ENCODE measurements at regions not wholly inside any gene's neighbourhood (a gene's known extent, or its start where the extent isn't known, plus 50 kb on each side); places are given as distances from the start of the nearest gene placed in this dataset.

GRCh38 chr21:15257646-15258045 is 192.8 kb upstream of the NRIP1 start:
- no TSS peak for BruUV-seq (replicated peaks)
- TF ChIP-seq EZH2 (IDR thresholded peaks at IDR 0.05; ENCODE audit: low read length, unreplicated experiment) (no peak), EZH2phosphoT487 (IDR thresholded peaks at IDR 0.05; ENCODE audit: borderline replicate concordance, low read length) (no peak)
- TF ChIP-seq, protein P1, sequence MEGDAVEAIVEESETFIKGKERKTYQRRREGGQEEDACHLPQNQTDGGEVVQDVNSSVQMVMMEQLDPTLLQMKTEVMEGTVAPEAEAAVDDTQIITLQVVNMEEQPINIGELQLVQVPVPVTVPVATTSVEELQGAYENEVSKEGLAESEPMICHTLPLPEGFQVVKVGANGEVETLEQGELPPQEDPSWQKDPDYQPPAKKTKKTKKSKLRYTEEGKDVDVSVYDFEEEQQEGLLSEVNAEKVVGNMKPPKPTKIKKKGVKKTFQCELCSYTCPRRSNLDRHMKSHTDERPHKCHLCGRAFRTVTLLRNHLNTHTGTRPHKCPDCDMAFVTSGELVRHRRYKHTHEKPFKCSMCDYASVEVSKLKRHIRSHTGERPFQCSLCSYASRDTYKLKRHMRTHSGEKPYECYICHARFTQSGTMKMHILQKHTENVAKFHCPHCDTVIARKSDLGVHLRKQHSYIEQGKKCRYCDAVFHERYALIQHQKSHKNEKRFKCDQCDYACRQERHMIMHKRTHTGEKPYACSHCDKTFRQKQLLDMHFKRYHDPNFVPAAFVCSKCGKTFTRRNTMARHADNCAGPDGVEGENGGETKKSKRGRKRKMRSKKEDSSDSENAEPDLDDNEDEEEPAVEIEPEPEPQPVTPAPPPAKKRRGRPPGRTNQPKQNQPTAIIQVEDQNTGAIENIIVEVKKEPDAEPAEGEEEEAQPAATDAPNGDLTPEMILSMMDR (conservative IDR thresholded peaks at IDR 0.05; ENCODE audit: low read depth, low read length) = no peak
- Histone ChIP-seq H2AFZ (ENCODE audit: low read length) (no peak overlapping the region), H3K9me3 (ENCODE audit: low read length) (no peaks in the 10 kb centered on the region), H3K4me1 (ENCODE audit: insufficient read depth, low read length) (0 out of 2 replicates have a peak, but pooled peaks cover 1% of the 10 kb centered on the region), H3K9me2 (replicated peaks; ENCODE audit: low read length) (no peaks in the 10 kb centered on the region), H3K79me2 (ENCODE audit: low read length) (no peaks in the 10 kb centered on the region), H3K9ac (ENCODE audit: low read length) (no peak overlapping the region), H3K27me3 (ENCODE audit: low read length) (no peaks in the 10 kb centered on the region), H3F3A (ENCODE audit: low read length, unreplicated experiment) (no peaks in the 10 kb centered on the region), H3K27ac (ENCODE audit: low read length) (no peak overlapping the region), H4K20me1 (ENCODE audit: low read length) (no peaks in the 10 kb centered on the region), H3K4me2 (ENCODE audit: low read length) (no peak overlapping the region), H3K36me3 (ENCODE audit: low read depth, low read length) (no peaks in the 10 kb centered on the region), H3K4me3 (ENCODE audit: low read length) (no peak overlapping the region)
- ChIA-PET POLR2A (ENCODE audit: unreplicated experiment) (no interaction called here), CTCF (no interaction called here)
- DNase-seq = no peak
- no peak for ATAC-seq
- intact Hi-C loops (cut with micrococcal nuclease) = no loop called here

- ATAC-seq = no peak
Observed at GRCh38 chr21:15259824-15260223, 195.0 kb upstream of the NRIP1 start.

DNA sequence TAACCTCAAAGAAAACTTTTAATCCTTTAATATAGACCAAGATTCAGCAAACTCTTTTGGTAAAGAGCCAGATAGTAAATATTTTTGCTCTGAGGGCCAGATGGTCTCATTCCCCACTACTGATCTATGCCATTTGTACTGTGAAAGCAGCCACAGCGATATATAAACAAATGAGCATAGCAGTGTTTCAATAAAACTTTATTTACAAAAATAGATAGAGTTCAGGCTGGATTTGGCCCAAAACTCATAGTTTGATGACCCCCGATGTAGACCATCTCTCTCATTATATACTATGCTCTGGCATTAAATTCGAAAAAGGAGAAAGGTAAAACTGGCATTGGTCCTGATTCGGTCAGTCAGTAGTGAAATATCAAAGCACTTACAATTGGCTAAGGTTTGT is 195.8 kb upstream of the NRIP1 start:
- DNase-seq (no peak), ATAC-seq (no peak)
- no peaks in the 10 kb centered on the region for H4K20me1 ChIP-seq (ENCODE audit: low read length)
- ChIA-PET POLR2A (ENCODE audit: unreplicated experiment) (no interaction called here), CTCF (no interaction called here)
- no peaks in the 10 kb centered on the region for H3K9me2 ChIP-seq (replicated peaks; ENCODE audit: low read length)
- no peaks in the 10 kb centered on the region for H3K79me2 ChIP-seq (ENCODE audit: low read length)
- intact Hi-C loops (cut with micrococcal nuclease) = no loop called here
- no peak overlapping the region for H3K4me2 ChIP-seq (ENCODE audit: low read length)
- H3K4me3 ChIP-seq (ENCODE audit: low read length) = no peak overlapping the region
- no peaks in the 10 kb centered on the region for H3K9me3 ChIP-seq (ENCODE audit: low read length)
- no peak overlapping the region for H3K27ac ChIP-seq (ENCODE audit: low read length)
- no peaks in the 10 kb centered on the region for H3K36me3 ChIP-seq (ENCODE audit: low read depth, low read length)
- H3K4me1 ChIP-seq (ENCODE audit: insufficient read depth, low read length) = no peaks in the 10 kb centered on the region
- no peak for TF ChIP-seq EZH2 (IDR thresholded peaks at IDR 0.05; ENCODE audit: low read length, unreplicated experiment)
- TF ChIP-seq, protein P1 (conservative IDR thresholded peaks at IDR 0.05; ENCODE audit: low read depth, low read length) = no peak
- TF ChIP-seq EZH2phosphoT487 (IDR thresholded peaks at IDR 0.05; ENCODE audit: borderline replicate concordance, low read length) = no peak
- BruUV-seq (replicated peaks) = no TSS peak
- no peak overlapping the region for H3K9ac ChIP-seq (ENCODE audit: low read length)
- H2AFZ ChIP-seq (ENCODE audit: low read length) = no peak overlapping the region
- H3K27me3 ChIP-seq (ENCODE audit: low read length) = no peaks in the 10 kb centered on the region
- no peaks in the 10 kb centered on the region for H3F3A ChIP-seq (ENCODE audit: low read length, unreplicated experiment)

More at GRCh38 chr21:15259824-15260223, 195.0 kb upstream of the NRIP1 start:
- Histone ChIP-seq H3K27ac (ENCODE audit: low read length) (no peak overlapping the region), H3K9me3 (ENCODE audit: low read length) (no peaks in the 10 kb centered on the region), H4K20me1 (ENCODE audit: low read length) (no peaks in the 10 kb centered on the region), H3K4me2 (ENCODE audit: low read length) (no peak overlapping the region), H3K9me2 (replicated peaks; ENCODE audit: low read length) (no peaks in the 10 kb centered on the region), H3F3A (ENCODE audit: low read length, unreplicated experiment) (no peaks in the 10 kb centered on the region), H3K36me3 (ENCODE audit: low read depth, low read length) (no peaks in the 10 kb centered on the region), H2AFZ (ENCODE audit: low read length) (no peak overlapping the region), H3K9ac (ENCODE audit: low read length) (no peak overlapping the region), H3K79me2 (ENCODE audit: low read length) (no peaks in the 10 kb centered on the region), H3K27me3 (ENCODE audit: low read length) (no peaks in the 10 kb centered on the region), H3K4me1 (ENCODE audit: insufficient read depth, low read length) (no peaks in the 10 kb centered on the region), H3K4me3 (ENCODE audit: low read length) (no peak overlapping the region)
- DNase-seq = no peak
- ChIA-PET CTCF (no interaction called here), POLR2A (ENCODE audit: unreplicated experiment) (no interaction called here)
- no peak for TF ChIP-seq EZH2 (IDR thresholded peaks at IDR 0.05; ENCODE audit: low read length, unreplicated experiment)
- TF ChIP-seq, protein P1 (conservative IDR thresholded peaks at IDR 0.05; ENCODE audit: low read depth, low read length) = no peak
- no peak for TF ChIP-seq EZH2phosphoT487 (IDR thresholded peaks at IDR 0.05; ENCODE audit: borderline replicate concordance, low read length)
- intact Hi-C loops (cut with micrococcal nuclease) = no loop called here
- no TSS peak for BruUV-seq (replicated peaks)

Measured in PC-3 (cell line).